SK-N-SH treated with all-trans-retinoic acid at 6 μM for 48 hours (cell line): ENCODE measurements at regions not wholly inside any gene's neighbourhood (a gene's known extent, or its start where the extent isn't known, plus 50 kb on each side); places are given as distances from the start of the nearest gene placed in this dataset.

Experiments
- ATAC-seq: fragments of 200-7000 bp; cut with Tn5 transposase; 3 replicates; pipeline ENCODE4 v1.9.1; 2020; ENCODE audit warnings: mild to moderate bottlenecking, moderate library complexity
- ARNTL ChIP-seq: fragments of 450-650 bp; formaldehyde crosslinking; IDR thresholded peaks from 2 replicates; pipeline ENCODE4 v1.5.0; 2020; ENCODE audit warnings: low read depth, mild to moderate bottlenecking, moderate library complexity, borderline replicate concordance
- BACH2 ChIP-seq: fragments of 250-450 bp; sonication (Bioruptor Pico); IDR thresholded peaks from 2 replicates; pipeline ENCODE4 v1.9.0; 2021; ENCODE audit warnings: mild to moderate bottlenecking, borderline replicate concordance
- CSRNP3 ChIP-seq: fragments of 250-450 bp; sonication (Bioruptor Pico); IDR thresholded peaks from 2 replicates; pipeline ENCODE4 v1.5.1; 2021; ENCODE audit warnings: mild to moderate bottlenecking, moderate library complexity
- ESRRG ChIP-seq: fragments of 250-450 bp; sonication (Bioruptor Pico); IDR thresholded peaks from 2 replicates; pipeline ENCODE4 v1.6.1; 2021; ENCODE audit warnings: mild to moderate bottlenecking
- GLIS3 ChIP-seq: fragments of 250-450 bp; sonication (Bioruptor Pico); IDR thresholded peaks from 2 replicates; pipeline ENCODE4 v1.5.0; 2020; ENCODE audit warnings: mild to moderate bottlenecking, moderate library complexity
- ISL1 ChIP-seq: fragments of 250-450 bp; sonication (Bioruptor Pico); IDR thresholded peaks from 2 replicates; pipeline ENCODE4 v2.1.2; 2022; ENCODE audit warnings: mild to moderate bottlenecking, moderate library complexity
- OSR1 ChIP-seq: fragments of 250-450 bp; sonication (Bioruptor Pico); IDR thresholded peaks from 2 replicates; pipeline ENCODE4 v1.8.0; 2022; ENCODE audit warnings: moderate library complexity, mild to moderate bottlenecking, inconsistent platforms
- PATZ1 ChIP-seq: fragments of 250-450 bp; sonication (Bioruptor Pico); IDR thresholded peaks from 2 replicates; pipeline ENCODE4 v1.8.0; 2020; ENCODE audit warnings: mild to moderate bottlenecking, moderate library complexity, borderline replicate concordance
- PPARA ChIP-seq: fragments of 250-450 bp; sonication (Bioruptor Pico); IDR thresholded peaks from 2 replicates; pipeline ENCODE4 v1.5.0; 2020; ENCODE audit warnings: mild to moderate bottlenecking, borderline replicate concordance
- RARB ChIP-seq: fragments of 250-450 bp; sonication (Bioruptor Pico); IDR thresholded peaks from 2 replicates; pipeline ENCODE4 v1.8.0; 2021; ENCODE audit warnings: mild to moderate bottlenecking, moderate library complexity
- SNAI2 ChIP-seq: fragments of 250-450 bp; sonication (Bioruptor Pico); IDR thresholded peaks from 2 replicates; pipeline ENCODE4 v1.5.0; 2020; ENCODE audit warnings: mild to moderate bottlenecking, moderate library complexity
- TCF4 ChIP-seq: fragments of 250-450 bp; sonication (Bioruptor Pico); IDR thresholded peaks from 2 replicates; pipeline ENCODE4 v1.8.0; 2021; ENCODE audit warnings: mild to moderate bottlenecking, moderate library complexity, borderline replicate concordance
- TOX ChIP-seq: fragments of 250-450 bp; sonication (Bioruptor Pico); IDR thresholded peaks from 2 replicates; pipeline ENCODE4 v1.8.0; 2021; ENCODE audit warnings: mild to moderate bottlenecking, moderate library complexity, borderline replicate concordance
- ZC3H10 ChIP-seq: fragments of 250-450 bp; sonication (Bioruptor Pico); IDR thresholded peaks from 2 replicates; pipeline ENCODE4 v1.5.1; 2021; ENCODE audit warnings: mild to moderate bottlenecking, moderate library complexity
- ZFP30 ChIP-seq: fragments of 450-650 bp; formaldehyde crosslinking; IDR thresholded peaks from 2 replicates; pipeline ENCODE4 v1.5.0; 2022; ENCODE audit warnings: mild to moderate bottlenecking, moderate library complexity
- ZNF70 ChIP-seq: fragments of 450-650 bp; formaldehyde crosslinking; IDR thresholded peaks from 2 replicates; pipeline ENCODE4 v1.5.0; 2020; ENCODE audit warnings: mild to moderate bottlenecking, moderate library complexity
- ZNF8 ChIP-seq: fragments of 450-650 bp; formaldehyde crosslinking; IDR thresholded peaks from 2 replicates; pipeline ENCODE4 v1.5.0; 2020; ENCODE audit warnings: mild to moderate bottlenecking, moderate library complexity
- TF ChIP-seq, protein P1 (sequence below): fragments of 250-450 bp; sonication (Bioruptor Pico); IDR thresholded peaks from 2 replicates; pipeline ENCODE4 v1.5.0; 2020; ENCODE audit warnings: mild to moderate bottlenecking, moderate library complexity

- no peak for ATAC-seq
- TF ChIP-seq TOX (CRISPR knock-in tag) (no peak), PPARA (no peak), BACH2 (CRISPR knock-in tag) (no peak), RARB (CRISPR knock-in tag) (no peak), OSR1 (CRISPR knock-in tag) (no peak), ZNF8 (CRISPR knock-in tag) (no peak), SNAI2 (CRISPR knock-in tag) (no peak), GLIS3 (CRISPR knock-in tag) (no peak), CSRNP3 (no peak)
Observed at GRCh38 chr2:163187995-163188655, 349.6 kb upstream of the KCNH7 start.

GRCh38 chr2:163187119-163187518 lies 348.6 kb upstream of the KCNH7 start:
- no peak for ATAC-seq
- TF ChIP-seq ZNF8 (CRISPR knock-in tag) (no peak), ISL1 (CRISPR knock-in tag) (no peak), BACH2 (CRISPR knock-in tag) (no peak), ARNTL (CRISPR knock-in tag) (no peak), RARB (CRISPR knock-in tag) (no peak), ZC3H10 (CRISPR knock-in tag) (no peak), TCF4 (CRISPR knock-in tag) (no peak)

DNA sequence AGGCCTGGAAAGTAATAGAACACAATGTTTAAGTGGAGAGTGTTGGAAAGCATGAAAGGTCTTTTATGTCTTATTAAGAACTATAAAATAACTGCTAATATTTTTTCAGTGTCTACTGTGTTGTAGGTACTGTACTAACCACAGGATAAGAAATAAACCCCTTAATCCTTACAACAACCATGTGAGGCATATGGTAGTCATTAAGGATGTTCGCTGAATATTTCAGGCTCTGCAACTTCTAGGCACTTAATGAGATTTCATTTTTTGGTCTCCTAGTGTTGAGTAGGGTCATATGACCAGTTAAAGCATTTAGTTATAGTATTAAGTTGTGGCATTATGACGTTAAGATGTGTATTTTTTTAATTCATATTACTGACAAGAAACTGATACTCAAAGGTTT lies 346.6 kb upstream of the KCNH7 start:
- TF ChIP-seq PPARA (no peak), BACH2 (CRISPR knock-in tag) (no peak), PATZ1 (CRISPR knock-in tag) (no peak), ZNF70 (CRISPR knock-in tag) (no peak), OSR1 (CRISPR knock-in tag) (no peak), ESRRG (no peak), RARB (CRISPR knock-in tag) (no peak), ZNF8 (CRISPR knock-in tag) (no peak), TOX (CRISPR knock-in tag) (no peak), CSRNP3 (no peak), GLIS3 (CRISPR knock-in tag) (no peak), SNAI2 (CRISPR knock-in tag) (no peak)
- TF ChIP-seq, protein P1, sequence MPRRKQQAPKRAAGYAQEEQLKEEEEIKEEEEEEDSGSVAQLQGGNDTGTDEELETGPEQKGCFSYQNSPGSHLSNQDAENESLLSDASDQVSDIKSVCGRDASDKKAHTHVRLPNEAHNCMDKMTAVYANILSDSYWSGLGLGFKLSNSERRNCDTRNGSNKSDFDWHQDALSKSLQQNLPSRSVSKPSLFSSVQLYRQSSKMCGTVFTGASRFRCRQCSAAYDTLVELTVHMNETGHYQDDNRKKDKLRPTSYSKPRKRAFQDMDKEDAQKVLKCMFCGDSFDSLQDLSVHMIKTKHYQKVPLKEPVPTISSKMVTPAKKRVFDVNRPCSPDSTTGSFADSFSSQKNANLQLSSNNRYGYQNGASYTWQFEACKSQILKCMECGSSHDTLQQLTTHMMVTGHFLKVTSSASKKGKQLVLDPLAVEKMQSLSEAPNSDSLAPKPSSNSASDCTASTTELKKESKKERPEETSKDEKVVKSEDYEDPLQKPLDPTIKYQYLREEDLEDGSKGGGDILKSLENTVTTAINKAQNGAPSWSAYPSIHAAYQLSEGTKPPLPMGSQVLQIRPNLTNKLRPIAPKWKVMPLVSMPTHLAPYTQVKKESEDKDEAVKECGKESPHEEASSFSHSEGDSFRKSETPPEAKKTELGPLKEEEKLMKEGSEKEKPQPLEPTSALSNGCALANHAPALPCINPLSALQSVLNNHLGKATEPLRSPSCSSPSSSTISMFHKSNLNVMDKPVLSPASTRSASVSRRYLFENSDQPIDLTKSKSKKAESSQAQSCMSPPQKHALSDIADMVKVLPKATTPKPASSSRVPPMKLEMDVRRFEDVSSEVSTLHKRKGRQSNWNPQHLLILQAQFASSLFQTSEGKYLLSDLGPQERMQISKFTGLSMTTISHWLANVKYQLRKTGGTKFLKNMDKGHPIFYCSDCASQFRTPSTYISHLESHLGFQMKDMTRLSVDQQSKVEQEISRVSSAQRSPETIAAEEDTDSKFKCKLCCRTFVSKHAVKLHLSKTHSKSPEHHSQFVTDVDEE, result no peak
- ATAC-seq, result no peak

GRCh38 chr2:163182764-163183354 lies 344.3 kb upstream of the KCNH7 start:
- TF ChIP-seq ZFP30 (CRISPR knock-in tag) (no peak), PPARA (no peak), PATZ1 (CRISPR knock-in tag) (no peak)
- ATAC-seq, result 0 out of 3 replicates have a peak, but pooled peaks have one; percentile 41
